ENCODE measurements at regions not wholly inside any gene's neighbourhood (a gene's known extent, or its start where the extent isn't known, plus 50 kb on each side); places are given as distances from the start of the nearest gene placed in this dataset.

DNA sequence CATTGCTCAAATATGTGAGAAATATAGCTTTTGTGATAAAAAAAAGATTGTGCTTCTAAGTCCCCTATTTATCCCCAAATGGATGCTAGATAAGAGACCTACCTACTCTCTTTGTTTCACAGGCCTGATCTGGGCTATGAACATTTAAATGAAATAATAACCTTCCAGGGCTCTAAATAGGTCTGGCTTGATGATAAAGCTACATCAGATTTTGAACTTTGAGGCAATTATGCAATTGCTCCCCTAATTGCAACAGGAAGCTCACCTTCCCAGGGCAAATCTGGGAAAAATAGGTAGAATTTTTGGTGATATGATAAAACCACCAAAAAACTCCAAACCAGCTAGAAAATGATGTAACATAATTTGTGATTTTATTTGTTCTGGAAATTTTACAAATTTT lies 624.5 kb downstream of the PKHD1 start:
- Histone ChIP-seq H3K27ac (ENCODE audit: extremely low read depth, low read depth, low read length) (no peak overlapping the region), H3K9me3 (ENCODE audit: control insufficient read depth, insufficient read depth, low read depth, low read length) (no peaks in the 10 kb centered on the region), H3K4me1 (ENCODE audit: control insufficient read depth, insufficient read depth, low read length) (no peaks in the 10 kb centered on the region), H3K4me3 (ENCODE audit: low read depth, low read length) (no peak overlapping the region), H3K36me3 (ENCODE audit: control insufficient read depth in 2 of 2, insufficient read depth in 1 of 2, low read length in 2 of 2) (no peaks in the 10 kb centered on the region)
- CTCF ChIA-PET = interaction anchor here (0.7 kb wide), 2 partner anchors 37 to 74 kb away, joined by 4 to 5 read pairs; no protein-coding TSS in a partner anchor
- TF ChIP-seq PRDM1 (tag by site-specific recombination; IDR thresholded peaks at IDR 0.05) = no peak
- no peak for TF ChIP-seq YY1 (tag by site-specific recombination; IDR thresholded peaks at IDR 0.05)
- TF ChIP-seq IKZF3 (tag by site-specific recombination; IDR thresholded peaks at IDR 0.05) = no peak
- no peak for TF ChIP-seq SP3 (tag by site-specific recombination; IDR thresholded peaks at IDR 0.05)
- TF ChIP-seq, protein P1, sequence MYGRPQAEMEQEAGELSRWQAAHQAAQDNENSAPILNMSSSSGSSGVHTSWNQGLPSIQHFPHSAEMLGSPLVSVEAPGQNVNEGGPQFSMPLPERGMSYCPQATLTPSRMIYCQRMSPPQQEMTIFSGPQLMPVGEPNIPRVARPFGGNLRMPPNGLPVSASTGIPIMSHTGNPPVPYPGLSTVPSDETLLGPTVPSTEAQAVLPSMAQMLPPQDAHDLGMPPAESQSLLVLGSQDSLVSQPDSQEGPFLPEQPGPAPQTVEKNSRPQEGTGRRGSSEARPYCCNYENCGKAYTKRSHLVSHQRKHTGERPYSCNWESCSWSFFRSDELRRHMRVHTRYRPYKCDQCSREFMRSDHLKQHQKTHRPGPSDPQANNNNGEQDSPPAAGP (tag by site-specific recombination; IDR thresholded peaks at IDR 0.05) = no peak
- no peak for TF ChIP-seq ZNF48 (tag by site-specific recombination; IDR thresholded peaks at IDR 0.05)
- TF ChIP-seq ZNF221 (tag by site-specific recombination; IDR thresholded peaks at IDR 0.05; ENCODE audit: borderline replicate concordance) = no peak
- TF ChIP-seq ZNF239 (tag by site-specific recombination; IDR thresholded peaks at IDR 0.05) = no peak
- TF ChIP-seq, protein P2, sequence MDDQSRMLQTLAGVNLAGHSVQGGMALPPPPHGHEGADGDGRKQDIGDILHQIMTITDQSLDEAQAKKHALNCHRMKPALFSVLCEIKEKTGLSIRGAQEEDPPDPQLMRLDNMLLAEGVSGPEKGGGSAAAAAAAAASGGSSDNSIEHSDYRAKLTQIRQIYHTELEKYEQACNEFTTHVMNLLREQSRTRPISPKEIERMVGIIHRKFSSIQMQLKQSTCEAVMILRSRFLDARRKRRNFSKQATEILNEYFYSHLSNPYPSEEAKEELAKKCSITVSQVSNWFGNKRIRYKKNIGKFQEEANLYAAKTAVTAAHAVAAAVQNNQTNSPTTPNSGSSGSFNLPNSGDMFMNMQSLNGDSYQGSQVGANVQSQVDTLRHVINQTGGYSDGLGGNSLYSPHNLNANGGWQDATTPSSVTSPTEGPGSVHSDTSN (CRISPR knock-in tag; IDR thresholded peaks at IDR 0.05) = no peak
- TF ChIP-seq FEZF1 (tag by site-specific recombination; IDR thresholded peaks at IDR 0.05) = no peak
- TF ChIP-seq ZIC2 (tag by site-specific recombination; IDR thresholded peaks at IDR 0.05) = no peak
- no peak for TF ChIP-seq ZNF114 (tag by site-specific recombination; IDR thresholded peaks at IDR 0.05)
- TF ChIP-seq ZNF423 (tag by site-specific recombination; IDR thresholded peaks at IDR 0.05) = no peak
- POLR2A ChIA-PET = no interaction called here

DNA sequence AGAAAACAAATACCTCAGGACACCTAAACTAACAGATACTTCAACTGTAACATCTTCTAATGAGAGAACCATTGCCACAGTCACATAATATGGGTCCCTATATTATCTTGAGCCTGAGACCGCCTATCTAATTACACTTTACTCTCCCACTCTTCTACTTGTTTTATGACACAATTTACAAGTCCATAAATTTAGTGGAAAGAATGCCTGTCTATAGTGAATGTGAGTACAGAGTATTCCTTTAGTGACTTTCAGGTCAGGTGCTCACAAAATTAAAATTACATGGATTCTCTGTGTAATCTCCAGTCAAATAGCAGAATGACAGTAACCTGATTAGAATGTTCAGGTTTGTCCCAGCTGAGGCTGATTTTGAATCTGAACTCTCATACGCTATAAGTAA lies 624.1 kb downstream of the PKHD1 start:
- H3K27ac ChIP-seq (ENCODE audit: extremely low read depth, low read depth, low read length) = no peak overlapping the region
- CTCF ChIA-PET = interaction anchor here (0.7 to 0.9 kb wide), 3 partner anchors 36 to 1335 kb away, joined by 3 to 5 read pairs (median 4); no protein-coding TSS in a partner anchor

GRCh38 chr6:51464956-51465355 lies 622.5 kb downstream of the PKHD1 start:
- Histone ChIP-seq H3K4me3 (ENCODE audit: low read depth, low read length) (no peak overlapping the region), H3K27ac (ENCODE audit: extremely low read depth, low read depth, low read length) (no peak overlapping the region), H3K9me3 (ENCODE audit: control insufficient read depth, insufficient read depth, low read depth, low read length) (no peaks in the 10 kb centered on the region), H3K36me3 (ENCODE audit: control insufficient read depth in 2 of 2, insufficient read depth in 1 of 2, low read length in 2 of 2) (no peaks in the 10 kb centered on the region), H3K4me1 (ENCODE audit: control insufficient read depth, insufficient read depth, low read length) (no peaks in the 10 kb centered on the region)
- ChIA-PET POLR2A (interaction anchor here (0.6 kb wide), 1 partner anchor 1134 kb away, joined by 4 read pairs; no protein-coding TSS in a partner anchor), CTCF (no interaction called here)
- TF ChIP-seq ZNF223 (tag by site-specific recombination; IDR thresholded peaks at IDR 0.05) = no peak
- no peak for TF ChIP-seq ATF2 (tag by site-specific recombination; IDR thresholded peaks at IDR 0.05; ENCODE audit: low read depth)
- TF ChIP-seq ZNF837 (tag by site-specific recombination; IDR thresholded peaks at IDR 0.05) = no peak
- TF ChIP-seq, protein P3, sequence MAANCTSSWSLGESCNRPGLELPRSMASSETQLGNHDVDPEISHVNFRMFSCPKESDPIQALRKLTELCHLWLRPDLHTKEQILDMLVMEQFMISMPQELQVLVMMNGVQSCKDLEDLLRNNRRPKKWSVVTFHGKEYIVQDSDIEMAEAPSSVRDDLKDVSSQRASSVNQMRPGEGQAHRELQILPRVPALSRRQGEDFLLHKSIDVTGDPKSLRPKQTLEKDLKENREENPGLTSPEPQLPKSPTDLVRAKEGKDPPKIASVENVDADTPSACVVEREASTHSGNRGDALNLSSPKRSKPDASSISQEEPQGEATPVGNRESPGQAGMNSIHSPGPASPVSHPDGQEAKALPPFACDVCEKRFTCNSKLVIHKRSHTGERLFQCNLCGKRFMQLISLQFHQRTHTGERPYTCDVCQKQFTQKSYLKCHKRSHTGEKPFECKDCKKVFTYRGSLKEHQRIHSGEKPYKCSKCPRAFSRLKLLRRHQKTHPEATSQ (tag by site-specific recombination; IDR thresholded peaks at IDR 0.05) = no peak
- TF ChIP-seq ZNF184 (tag by site-specific recombination; IDR thresholded peaks at IDR 0.05) = no peak
- TF ChIP-seq ZNF10 (tag by site-specific recombination; IDR thresholded peaks at IDR 0.05) = no peak
- no peak for TF ChIP-seq ZNF140 (tag by site-specific recombination; IDR thresholded peaks at IDR 0.05)
- TF ChIP-seq, protein P1 (tag by site-specific recombination; IDR thresholded peaks at IDR 0.05) = no peak
- TF ChIP-seq ZNF138 (tag by site-specific recombination; IDR thresholded peaks at IDR 0.05; ENCODE audit: borderline replicate concordance) = no peak
- TF ChIP-seq ZNF23 (tag by site-specific recombination; IDR thresholded peaks at IDR 0.05; ENCODE audit: borderline replicate concordance) = no peak
- no peak for TF ChIP-seq GLI2 (tag by site-specific recombination; IDR thresholded peaks at IDR 0.05; ENCODE audit: borderline replicate concordance, low read depth)
- TF ChIP-seq ZNF530 (tag by site-specific recombination; IDR thresholded peaks at IDR 0.05; ENCODE audit: low read depth) = no peak
- TF ChIP-seq BCL11B (tag by site-specific recombination; IDR thresholded peaks at IDR 0.05; ENCODE audit: low read depth) = no peak

More for the DNA sequence above, 624.1 kb downstream of the PKHD1 start:
- TF ChIP-seq SCRT1 (tag by site-specific recombination; IDR thresholded peaks at IDR 0.05; ENCODE audit: borderline replicate concordance) = no peak
- Histone ChIP-seq H3K9me3 (ENCODE audit: control insufficient read depth, insufficient read depth, low read depth, low read length) (no peaks in the 10 kb centered on the region), H3K4me1 (ENCODE audit: control insufficient read depth, insufficient read depth, low read length) (no peaks in the 10 kb centered on the region), H3K36me3 (ENCODE audit: control insufficient read depth in 2 of 2, insufficient read depth in 1 of 2, low read length in 2 of 2) (no peaks in the 10 kb centered on the region), H3K4me3 (ENCODE audit: low read depth, low read length) (no peak overlapping the region)
- POLR2A ChIA-PET = no interaction called here

Measured in HEK293 (cell line).